ENCODE measurements at regions not wholly inside any gene's neighbourhood (a gene's known extent, or its start where the extent isn't known, plus 50 kb on each side); places are given as distances from the start of the nearest gene placed in this dataset.
"Not testable (repeated sequence)": the region's sequence is repeated elsewhere in the genome, so short reads cannot be mapped to it uniquely, and the experiment has no call there.

- no peak for DNase-seq (ENCODE audit: low spot score)
Measured at GRCh38 chr22:49355211-49355920, 472.3 kb downstream of the BRD1 start.

- DNase-seq (ENCODE audit: low spot score), result no peak
Measured at GRCh38 chr22:49354516-49355210, 473.0 kb downstream of the BRD1 start.

- DNase-seq (ENCODE audit: low spot score), result no peak
Measured at GRCh38 chr22:49353235-49353634, 474.4 kb downstream of the BRD1 start.

GRCh38 chr22:49352361-49353169, 475.1 kb downstream of the BRD1 start:
- DNase-seq (ENCODE audit: low spot score), result no peak

GRCh38 chr22:49351761-49352227, 475.9 kb downstream of the BRD1 start:
- DNase-seq (ENCODE audit: low spot score), result no peak

- DNase-seq (ENCODE audit: low spot score), result no peak
Measured at GRCh38 chr22:49350441-49351121, 477.1 kb downstream of the BRD1 start.

- DNase-seq (ENCODE audit: low spot score), result peak; percentile 22
Measured at GRCh38 chr22:49349841-49350381, 477.8 kb downstream of the BRD1 start.

- DNase-seq (ENCODE audit: low spot score), result no peak
Measured at GRCh38 chr22:49349181-49349835, 478.4 kb downstream of the BRD1 start.

GRCh38 chr22:49348631-49349030, 479.0 kb downstream of the BRD1 start:
- DNase-seq (ENCODE audit: low spot score), result no peak

GRCh38 chr22:49347376-49347775, 480.3 kb downstream of the BRD1 start:
- no peak for DNase-seq (ENCODE audit: low spot score)

GRCh38 chr22:49345896-49346295, 481.8 kb downstream of the BRD1 start:
- DNase-seq (ENCODE audit: low spot score), result no peak

- peak; percentile 69 for DNase-seq (ENCODE audit: low spot score)
Measured at GRCh38 chr22:49344656-49345055, 483.0 kb downstream of the BRD1 start.

- DNase-seq (ENCODE audit: low spot score), result no peak
Measured at GRCh38 chr22:49344161-49344560, 483.5 kb downstream of the BRD1 start.

GRCh38 chr22:49340406-49340805, 487.3 kb downstream of the BRD1 start:
- DNase-seq (ENCODE audit: low spot score), result no peak

- not testable (repeated sequence) for DNase-seq (ENCODE audit: low spot score)
Measured at GRCh38 chr22:49336483-49336882, 491.2 kb downstream of the BRD1 start.

- DNase-seq (ENCODE audit: low spot score), result no peak
Measured at GRCh38 chr22:49334976-49335375, 492.7 kb downstream of the BRD1 start.

GRCh38 chr22:49334449-49334789, 493.3 kb downstream of the BRD1 start:
- DNase-seq (ENCODE audit: low spot score), result no peak

GRCh38 chr22:49333206-49333605, 494.5 kb downstream of the BRD1 start:
- DNase-seq (ENCODE audit: low spot score), result no peak

- DNase-seq (ENCODE audit: low spot score), result no peak
Measured at GRCh38 chr22:49332691-49333090, 495.0 kb downstream of the BRD1 start.

GRCh38 chr22:49331878-49332277, 495.8 kb downstream of the BRD1 start:
- no peak for DNase-seq (ENCODE audit: low spot score)

- DNase-seq (ENCODE audit: low spot score), result no peak
Measured at GRCh38 chr22:49331223-49331815, 496.4 kb downstream of the BRD1 start.

All from umbilical cord (tissue), 1 donor.